ENCODE measurements at regions not wholly inside any gene's neighbourhood (a gene's known extent, or its start where the extent isn't known, plus 50 kb on each side); places are given as distances from the start of the nearest gene placed in this dataset.

DNA sequence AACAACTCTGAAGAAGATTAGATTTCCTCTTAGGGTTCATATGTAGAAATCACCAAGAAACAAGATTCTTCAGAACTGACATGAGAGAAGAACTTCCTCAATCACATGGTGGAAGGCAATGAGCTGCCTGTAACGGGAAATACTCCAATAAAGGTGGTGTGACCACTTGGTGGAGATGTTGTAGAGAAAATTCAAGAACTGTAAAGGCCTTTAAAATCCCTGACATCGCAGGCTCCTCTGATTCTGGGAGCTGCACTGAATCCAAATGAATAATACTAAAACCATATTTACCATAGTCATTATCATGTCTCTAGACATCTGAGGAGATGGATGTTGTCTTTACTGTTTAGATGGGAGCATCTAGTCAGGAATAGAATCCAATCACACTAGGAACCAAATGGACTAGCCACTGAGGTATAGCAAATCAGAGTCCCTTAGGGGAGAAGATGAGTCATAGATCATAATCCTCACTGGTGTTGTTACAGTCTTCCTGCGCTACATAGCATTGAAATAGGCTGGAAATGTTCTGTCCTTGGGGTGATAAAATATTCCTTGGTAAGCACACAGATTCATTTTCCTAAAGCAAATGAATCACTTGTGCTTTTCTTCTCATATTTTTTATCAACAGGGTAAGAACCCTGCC is 321.6 kb upstream of the TENM4 start:
- DNase-seq = no peak

DNA sequence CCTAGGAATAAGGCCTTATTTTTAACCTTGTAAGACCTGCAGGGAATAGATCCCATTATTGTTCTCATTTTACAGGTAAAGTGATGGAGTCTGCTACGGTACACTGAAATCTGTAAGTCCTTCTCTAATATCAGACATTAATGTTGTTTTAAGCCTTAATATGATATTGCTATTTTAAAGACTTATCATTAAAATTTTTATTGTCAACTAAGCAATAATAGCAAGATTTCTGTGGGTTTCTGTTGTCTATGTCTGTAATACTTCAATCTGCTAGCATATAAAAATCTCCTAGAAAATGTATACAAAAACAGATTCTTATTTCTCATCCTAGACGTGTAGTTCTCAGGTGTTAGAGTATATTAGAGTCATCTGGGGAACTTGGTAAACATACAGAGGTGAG is 317.5 kb upstream of the TENM4 start:
- DNase-seq = no peak

DNA sequence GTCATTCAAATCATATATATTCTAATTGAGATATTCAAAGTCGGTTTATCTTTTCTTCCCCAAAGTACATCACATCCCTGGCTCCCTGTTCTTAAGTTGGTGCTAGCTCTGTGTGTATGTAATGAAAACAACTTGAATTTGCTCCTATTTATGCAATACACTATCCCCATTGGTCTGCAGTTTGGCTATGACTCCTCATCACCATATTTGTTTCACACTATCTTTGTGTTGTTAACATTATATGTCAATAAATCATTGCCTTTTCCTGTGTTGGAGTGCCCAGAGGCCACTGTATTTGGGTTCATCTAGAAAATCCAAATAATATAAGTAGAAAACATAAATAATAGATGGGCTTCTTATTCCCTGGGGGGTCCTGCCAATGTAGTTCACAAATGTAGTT is 306.6 kb upstream of the TENM4 start:
- no peak for DNase-seq

DNA sequence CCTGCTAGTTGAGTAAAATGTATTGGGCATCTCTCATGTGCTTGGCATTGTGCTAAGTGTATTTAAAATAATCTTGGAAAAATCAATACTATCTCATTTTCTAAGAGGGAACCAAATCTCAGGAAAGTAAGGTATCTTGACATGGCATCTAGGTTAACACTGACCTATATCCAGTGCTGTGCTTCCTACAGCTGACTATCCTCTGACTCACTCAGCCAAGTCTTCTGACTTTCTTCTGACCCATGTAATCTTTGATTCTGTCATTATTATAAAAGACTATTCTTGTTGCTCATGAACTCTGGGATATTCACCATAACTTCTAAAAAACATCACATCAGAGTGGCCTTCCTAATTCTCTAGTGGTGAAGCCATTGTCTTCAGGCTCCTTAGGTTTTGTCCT is 304.1 kb upstream of the TENM4 start:
- no peak for DNase-seq

DNA sequence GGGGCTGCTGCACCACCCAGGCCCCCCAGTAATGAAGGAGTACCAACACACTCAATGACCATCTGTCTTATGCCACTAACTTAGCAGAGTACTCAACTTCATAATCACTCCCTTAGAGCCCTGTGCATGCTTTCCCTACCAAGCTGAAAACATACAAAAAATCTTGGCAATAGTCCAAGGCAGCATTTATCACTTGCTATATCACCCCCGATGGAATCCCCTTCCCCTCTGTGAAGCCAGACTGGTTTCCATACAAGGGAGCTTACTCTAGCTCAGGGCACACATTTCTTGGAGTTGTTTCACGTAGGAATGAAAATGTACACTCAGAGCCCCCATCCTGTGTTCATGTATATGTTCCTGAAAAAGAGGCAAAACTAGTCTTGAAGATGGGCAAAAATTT is 301.3 kb upstream of the TENM4 start:
- no peak for DNase-seq

DNA sequence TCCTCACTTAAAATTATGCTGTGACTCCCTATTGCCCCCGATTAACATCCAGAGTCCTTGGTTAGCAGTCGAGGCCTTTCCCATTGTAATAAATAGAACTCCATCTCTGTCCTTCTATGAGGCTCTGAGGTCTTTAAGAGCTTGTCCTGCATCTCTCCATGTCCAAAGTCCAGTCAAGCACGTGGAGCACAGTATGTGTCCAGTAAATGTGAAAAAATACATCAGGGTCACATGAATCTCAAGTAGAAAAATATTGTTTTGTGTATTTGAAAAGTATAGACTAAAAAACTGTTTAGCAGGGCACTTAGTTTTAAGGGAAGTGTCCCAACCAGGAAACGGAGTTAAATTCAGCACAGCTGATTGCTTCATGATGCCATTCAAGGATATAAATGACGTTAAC is 298.8 kb upstream of the TENM4 start:
- DNase-seq = no peak

DNA sequence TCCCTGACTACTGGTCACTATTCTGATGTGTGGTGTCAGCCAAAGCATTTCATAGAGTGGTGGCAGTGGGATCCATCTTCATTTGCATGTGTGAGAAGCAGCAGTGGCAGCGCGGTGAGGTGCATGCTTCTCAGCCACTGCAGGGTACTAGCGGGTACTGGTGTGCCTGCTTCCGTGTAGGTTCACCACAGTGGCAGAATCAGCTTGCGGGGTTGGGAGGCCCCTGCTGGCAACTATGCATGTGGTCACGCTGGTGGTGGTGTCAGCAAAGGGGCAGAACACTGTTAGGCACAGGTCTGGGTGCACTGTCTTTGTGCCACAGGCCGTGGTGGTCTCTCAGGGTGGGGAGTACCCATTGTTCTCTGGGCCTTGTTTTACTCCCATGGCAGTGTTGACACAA is 286.4 kb upstream of the TENM4 start:
- no peak for DNase-seq

DNA sequence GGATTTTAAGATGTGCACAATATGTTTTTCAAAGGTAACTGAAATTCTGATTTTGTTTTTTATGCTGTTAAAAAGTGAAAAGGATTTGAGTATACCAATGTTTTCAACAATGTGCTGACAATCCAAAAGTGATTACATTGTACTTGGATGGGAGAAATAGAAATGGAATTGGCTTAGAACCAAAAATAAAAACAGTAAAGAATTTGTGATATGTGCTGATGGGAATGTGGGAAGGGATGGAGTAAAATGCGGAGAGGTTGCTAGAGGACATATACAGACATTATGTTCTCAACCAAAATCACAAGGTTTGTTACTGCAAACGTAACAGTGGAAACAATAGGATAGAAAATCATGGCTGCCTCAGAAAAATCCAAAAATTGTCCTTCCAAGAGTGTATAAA is 279.3 kb upstream of the TENM4 start:
- DNase-seq = no peak

DNA sequence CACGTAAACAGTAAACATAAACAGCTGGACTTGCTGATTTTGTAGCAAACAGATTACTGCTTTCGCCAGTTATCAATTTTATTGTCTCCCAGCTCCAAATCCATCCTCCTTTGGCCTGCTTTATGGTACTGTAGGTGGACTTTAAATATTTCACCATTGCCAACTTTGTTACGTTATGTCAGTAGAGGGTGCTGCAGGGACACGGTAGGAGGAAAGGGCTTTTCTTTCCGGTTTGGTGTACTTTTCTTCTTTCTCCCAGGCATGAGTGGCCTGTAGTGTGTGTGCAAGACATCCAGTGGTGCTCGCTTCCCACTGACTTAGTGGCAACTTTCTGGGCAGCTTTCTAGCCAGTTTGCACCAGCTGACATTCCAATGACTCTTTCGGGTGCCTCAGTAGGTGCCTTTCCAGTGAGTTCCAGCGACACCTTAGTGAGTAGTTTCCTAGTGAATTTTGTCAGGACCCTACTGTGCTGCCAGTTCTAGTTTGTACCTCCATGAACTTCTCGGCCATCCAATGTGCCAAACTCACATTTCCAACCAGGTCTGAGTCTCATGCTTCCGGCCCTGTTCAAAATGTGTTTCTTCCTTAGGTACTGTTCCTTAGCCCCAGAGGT is 267.6 kb upstream of the TENM4 start:
- DNase-seq = peak; percentile 63

DNA sequence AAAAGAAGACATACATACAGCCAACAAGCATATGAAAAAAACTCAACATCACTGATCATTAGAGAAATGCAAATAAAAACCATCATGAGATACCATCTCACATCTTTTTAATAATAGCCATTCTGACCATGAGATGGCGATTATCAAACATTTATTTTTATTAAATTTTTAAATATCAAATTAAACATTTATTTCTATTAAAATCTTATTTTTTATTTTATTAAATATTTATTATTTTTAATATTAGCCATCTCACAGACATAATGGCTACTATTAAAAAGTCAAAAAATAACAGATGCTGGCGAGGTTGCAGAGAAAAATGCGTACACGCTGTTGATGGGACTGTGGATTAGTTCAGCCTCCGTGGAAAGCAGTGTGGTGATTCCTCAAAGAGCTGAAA is 264.8 kb upstream of the TENM4 start:
- no peak for DNase-seq

DNA sequence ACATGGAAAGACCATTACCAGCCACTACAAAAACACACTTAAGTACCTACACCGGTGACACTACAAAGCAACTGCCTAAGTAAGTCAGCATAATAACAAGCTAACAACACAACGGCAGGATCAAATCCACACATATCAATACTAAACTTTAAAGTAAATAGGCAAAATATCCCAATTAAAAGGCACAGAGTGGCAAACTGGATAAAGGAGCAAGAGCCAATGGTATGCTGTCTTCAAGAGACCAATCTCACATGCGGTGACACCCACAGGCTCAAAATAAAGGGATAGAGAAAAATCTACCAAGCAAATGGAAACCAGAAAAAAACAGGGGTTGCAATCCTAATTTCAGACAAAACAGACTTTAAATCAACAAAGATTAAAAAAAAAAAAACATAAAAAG is 261.5 kb upstream of the TENM4 start:
- DNase-seq = no peak

DNA sequence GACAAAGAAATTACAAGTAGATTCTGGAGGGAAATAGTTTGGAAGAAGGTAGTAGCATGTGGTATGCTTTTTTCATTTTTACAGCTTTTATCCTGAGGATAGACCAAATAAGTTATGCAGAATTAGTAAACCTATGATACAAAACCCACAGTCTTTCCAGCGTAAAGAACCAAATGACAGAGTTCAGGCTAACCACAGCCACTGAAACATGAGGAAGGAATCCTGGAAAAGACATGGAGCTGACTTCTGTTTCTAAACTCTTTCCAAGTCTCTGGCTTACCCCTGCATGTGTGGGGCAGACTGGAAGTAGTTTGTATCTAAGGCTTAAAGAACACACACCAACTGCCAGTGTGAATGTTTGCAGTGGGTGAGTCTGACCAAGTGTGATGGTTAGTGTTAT is 258.4 kb upstream of the TENM4 start:
- no peak for DNase-seq

DNA sequence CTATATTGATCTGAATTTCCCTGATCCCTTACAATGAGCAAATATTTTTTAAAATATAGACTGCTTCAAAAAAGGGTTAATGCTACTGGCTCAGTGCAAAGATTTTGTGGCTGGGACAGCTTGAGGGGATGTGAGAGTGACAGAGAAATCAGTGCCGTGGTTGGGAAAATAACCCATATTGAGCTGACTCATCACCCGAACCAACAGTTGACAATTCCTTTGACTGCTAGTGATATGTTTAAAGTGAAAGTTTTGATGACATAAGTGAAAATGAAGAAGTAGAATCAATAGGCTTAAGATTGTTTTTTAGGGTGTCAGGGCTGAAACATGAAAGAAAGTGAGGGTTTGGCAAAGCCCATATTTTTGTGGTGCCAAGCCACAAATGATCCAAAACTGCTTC is 257.1 kb upstream of the TENM4 start:
- DNase-seq = no peak

DNA sequence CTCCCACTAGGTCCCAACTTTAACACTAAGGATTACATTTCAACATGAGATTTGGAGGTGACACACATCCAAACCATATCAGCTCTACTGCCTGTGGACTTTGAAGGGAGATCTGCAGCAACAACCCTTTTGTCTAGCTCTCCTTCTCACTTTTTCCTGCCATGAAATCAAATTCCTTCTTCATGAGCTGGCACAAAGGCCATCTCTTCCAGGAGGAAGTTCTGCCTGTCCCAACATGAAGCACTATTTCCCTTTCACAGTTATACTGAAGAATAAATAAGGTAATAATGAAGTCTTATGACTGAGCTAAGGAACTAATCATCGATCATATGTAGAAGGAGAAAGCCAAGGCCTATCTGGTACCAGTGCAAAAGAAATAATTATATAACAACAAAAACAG is 253.5 kb upstream of the TENM4 start:
- no peak for DNase-seq

DNA sequence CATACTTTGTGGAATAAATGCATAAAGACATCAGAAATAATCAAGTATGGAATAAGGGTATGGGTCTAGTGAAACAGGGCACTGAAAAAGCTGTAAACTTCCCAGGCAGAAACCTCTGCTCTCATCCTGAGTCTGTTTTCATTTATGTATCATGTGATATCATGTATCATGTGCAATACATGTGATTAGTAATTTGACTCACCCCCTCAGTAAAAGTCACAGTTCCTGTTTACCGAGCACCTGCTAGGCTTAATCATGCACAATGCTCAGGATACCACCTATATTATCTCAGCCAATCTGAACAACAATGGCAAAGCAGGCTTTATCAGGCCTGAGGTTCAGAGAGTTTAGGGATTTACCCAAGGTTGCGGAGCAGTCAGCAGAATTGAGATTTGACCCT is 250.6 kb upstream of the TENM4 start:
- no peak for DNase-seq

DNA sequence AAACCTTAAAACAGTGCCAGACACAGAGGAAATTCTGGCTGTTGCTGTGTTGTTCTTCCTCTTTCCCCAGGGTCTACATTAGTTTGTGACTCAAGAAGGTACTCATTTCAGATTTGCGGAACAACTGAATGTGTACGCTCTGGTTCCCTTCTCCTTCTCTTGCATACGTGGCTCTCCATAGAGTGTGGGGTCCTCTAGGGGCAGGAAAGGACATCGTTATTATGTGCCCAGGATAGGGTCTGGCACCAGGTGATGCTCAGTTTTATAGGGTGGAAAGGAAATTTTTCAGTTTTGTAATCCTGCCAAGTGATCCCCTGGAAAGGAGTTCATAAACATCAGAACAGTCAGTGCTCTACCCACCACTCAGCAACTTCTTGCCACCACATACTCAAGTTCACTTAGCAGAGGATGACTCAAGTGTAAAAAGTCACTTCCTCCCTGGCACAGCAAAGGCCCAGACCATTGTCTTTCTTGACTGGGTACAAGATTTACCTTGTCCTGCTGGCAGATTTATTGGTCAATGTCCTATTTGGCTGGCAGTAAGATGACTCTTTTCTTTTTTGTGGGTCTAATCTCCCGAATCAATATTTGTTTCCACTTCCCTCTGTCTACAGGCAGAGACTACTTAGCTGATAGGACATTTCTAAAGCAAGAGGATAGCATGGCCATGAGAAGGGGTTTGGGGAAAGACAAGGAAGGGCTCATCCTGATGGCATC is 246.0 kb upstream of the TENM4 start:
- no peak for DNase-seq

DNA sequence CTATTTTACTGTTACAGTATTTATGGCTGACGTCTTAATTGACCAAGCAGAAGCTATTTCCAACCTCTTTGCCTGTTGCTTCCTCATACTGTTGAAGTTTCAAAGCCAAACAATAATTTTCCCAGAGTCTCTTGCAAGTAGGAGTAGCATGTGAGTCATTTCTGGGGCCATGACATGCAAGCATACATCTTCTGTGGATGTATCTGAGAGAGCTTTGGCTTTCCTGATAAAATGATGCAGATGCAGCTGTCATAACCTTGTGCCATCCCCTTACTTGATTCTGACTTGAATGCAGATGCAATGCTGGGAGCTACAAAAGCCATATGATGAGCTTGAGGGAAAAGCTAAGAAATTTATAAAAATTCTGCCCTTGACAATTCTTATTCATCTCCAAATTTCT is 243.1 kb upstream of the TENM4 start:
- DNase-seq = no peak

DNA sequence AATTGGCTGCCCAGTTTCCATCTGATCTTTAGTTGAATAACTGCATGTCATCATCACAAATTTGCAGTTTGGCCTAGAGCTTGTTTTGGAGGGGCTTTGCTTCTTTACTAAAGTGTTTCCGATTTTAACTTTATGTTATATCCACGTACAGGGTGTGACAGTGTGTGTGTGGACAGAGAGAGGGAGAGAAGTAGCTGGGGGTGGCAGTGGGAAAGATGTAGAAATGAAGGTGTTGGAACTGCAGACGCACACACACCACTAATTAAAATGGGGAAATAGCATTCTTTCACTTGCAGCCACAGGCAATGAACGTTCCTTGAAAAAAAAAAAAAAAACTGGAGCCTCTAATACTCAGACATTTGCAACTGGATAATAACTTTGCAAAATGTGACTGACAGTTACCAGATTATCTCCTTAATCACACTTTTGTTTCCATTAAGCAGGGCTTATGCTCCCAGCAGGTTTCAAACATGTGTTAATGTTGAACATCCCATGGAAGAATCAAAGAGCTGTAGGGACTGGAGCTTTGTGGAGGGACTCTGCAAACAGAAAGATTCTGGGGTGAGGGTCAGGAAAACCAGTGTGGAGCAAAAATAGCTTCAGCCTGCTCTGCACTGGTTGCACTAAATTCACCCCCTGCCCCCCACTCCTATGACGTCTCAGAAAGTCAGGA is 238.1 kb upstream of the TENM4 start:
- DNase-seq = no peak

DNA sequence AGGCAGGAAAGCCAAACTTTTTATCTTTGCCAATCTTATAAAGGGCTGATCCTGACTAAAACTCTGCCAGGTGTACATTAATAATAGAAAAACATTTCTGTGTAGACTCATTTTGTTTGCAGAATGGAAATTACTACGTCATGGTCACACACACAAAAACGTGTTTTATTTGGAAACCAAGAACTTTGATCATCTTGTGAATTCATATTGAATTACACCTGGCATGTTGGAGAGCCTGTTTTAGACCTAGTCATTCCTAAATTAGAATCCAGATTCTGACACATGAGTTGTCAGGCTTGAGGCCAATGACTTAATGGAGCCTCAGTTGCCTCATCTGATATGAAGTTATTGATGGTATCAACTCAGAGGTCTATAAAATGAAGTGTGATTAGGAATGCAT is 235.6 kb upstream of the TENM4 start:
- DNase-seq = no peak

DNA sequence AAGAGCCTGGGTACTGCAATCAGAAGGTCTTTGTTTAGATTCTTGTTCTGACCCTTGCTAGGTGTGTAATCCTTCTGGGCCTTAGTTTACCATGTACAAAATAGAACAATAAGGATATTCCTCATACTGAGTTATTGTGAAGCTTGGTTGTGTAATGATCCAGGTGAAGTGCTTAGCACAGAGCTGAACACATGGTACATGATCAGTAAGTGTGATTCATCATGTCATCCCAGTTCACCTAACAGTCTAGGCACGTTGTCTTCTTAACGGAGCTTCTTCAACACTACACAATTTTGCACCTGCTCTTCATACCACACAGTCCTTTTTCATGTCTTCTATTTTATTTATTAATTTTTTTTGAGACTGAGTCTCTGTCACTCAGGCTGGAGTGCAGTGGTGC is 234.3 kb upstream of the TENM4 start:
- DNase-seq = no peak

DNA sequence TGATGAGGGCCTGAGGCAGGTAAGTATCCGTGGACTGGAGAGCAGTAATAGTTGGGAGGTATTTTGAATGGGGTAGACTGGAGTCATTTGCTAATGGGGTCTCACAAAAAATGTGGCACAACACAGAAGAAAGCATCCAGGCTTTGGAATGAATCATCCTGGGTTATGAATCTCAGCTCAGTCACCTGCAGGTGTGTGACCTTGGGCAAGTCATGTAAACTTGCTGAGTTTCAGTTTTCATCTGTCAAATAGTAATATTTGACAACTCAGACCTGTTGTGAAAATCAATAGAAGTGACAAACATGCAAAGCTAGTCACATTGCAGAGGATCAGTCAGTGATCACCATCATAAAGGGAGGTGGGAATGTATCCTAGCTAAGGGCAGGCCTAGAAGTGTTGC is 232.0 kb upstream of the TENM4 start:
- no peak for DNase-seq

DNA sequence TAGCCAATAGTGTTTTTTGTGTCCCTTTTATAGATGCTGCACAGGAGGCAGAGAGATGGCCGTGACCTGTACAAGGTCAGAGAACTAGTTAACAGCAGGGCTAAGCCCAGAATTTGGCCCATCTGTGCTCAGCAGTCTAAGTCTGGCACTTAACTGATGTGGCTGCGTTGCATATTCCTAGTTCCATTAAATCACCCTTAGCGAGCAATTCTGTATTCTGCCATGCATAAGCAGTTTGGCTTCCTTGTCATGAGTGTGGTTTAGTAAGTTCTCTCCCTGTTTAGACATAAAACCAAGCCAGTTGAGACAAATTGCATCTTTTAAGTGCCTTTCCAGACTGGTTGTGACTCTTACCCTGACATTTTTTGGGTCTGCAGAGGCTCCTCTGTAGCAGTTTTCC is 230.6 kb upstream of the TENM4 start:
- no peak for DNase-seq

DNA sequence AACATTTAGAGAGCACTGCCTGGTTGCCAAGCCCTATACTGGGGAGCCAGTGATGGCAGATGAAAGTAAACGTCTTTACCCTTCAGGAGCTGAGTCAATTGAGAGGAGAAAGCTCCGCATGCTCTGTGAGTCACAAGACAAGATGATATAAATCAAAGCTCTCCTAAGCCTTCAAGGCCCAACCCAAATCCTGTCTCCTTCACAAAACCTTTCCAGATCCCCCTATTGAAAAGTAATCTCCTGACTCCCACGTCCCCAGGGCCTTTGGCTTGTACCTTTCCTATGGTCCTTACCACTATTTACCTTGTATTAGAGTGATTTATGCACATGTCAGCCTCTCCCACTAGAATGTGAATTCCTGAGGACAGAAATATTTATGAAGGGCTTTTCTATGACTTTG is 230.1 kb upstream of the TENM4 start:
- DNase-seq = no peak

DNA sequence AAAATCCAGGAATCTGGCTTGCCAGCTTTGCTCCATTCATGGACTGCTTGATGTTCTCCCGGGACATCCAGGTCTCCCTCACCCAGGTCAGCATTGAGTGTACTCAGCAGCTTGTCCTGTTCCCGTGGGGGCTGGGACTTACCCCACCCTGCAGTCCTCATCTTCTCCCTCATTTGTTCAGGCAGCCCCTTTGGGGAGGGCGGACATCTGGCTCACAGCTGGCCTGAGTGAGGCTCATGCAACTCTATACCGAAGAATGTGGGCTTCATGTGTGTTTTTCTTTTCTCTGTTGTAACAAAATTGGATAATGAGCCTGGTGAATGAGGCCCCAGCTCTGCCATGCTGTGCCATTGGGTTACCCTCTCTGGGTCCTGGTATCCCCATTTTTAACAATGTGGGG is 227.7 kb upstream of the TENM4 start:
- DNase-seq = no peak

Data from NCI-H1105 treated with DMSO at 0.1 percent for 48 hours (cell line).